VCaP (cell line): ENCODE measurements at regions not wholly inside any gene's neighbourhood (a gene's known extent, or its start where the extent isn't known, plus 50 kb on each side); places are given as distances from the start of the nearest gene placed in this dataset.
A peak's percentile ranks its signal among the peaks of the same experiment; 100 is the strongest.

ENCODE experiments used
- H3K27ac ChIP-seq: fragments of 450-650 bp; 2 replicates; pipeline ENCODE4 v1.5.1; 2017
- TF ChIP-seq, protein P1 (sequence below): fragments of 450-650 bp; conservative IDR thresholded peaks from 2 replicates; pipeline ENCODE4 v1.5.1; 2017; ENCODE audit warnings: mild to moderate bottlenecking, moderate library complexity

DNA sequence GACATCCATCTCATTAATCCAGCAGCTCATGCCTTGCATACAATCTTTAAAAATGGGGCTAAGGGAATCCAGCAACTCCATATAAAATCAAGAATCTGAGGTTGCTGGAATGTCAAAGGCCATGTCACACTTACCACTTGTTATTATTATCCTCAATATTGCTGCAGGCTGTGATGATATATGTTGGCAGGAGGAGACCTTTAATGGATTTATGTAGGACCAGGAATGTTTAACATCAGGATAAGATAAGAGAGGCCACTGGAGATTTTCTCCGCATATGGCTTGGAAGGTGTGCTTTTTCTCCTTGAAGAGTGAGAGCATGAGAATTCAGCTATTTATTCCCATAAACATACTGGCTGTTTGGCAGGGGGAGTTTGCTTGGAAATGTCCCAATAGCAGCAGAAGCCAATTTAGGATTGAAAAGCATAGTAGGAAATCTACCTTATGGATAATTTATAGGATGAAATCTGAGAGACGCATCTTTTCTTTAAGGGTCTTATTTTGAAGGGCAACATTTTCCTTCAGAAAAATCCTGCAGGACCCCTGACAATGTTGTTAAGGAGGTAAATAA, 481.4 kb downstream of the AGTPBP1 start:
- TF ChIP-seq, protein P1, sequence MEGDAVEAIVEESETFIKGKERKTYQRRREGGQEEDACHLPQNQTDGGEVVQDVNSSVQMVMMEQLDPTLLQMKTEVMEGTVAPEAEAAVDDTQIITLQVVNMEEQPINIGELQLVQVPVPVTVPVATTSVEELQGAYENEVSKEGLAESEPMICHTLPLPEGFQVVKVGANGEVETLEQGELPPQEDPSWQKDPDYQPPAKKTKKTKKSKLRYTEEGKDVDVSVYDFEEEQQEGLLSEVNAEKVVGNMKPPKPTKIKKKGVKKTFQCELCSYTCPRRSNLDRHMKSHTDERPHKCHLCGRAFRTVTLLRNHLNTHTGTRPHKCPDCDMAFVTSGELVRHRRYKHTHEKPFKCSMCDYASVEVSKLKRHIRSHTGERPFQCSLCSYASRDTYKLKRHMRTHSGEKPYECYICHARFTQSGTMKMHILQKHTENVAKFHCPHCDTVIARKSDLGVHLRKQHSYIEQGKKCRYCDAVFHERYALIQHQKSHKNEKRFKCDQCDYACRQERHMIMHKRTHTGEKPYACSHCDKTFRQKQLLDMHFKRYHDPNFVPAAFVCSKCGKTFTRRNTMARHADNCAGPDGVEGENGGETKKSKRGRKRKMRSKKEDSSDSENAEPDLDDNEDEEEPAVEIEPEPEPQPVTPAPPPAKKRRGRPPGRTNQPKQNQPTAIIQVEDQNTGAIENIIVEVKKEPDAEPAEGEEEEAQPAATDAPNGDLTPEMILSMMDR = no peak
- H3K27ac ChIP-seq = no peak overlapping the region

DNA sequence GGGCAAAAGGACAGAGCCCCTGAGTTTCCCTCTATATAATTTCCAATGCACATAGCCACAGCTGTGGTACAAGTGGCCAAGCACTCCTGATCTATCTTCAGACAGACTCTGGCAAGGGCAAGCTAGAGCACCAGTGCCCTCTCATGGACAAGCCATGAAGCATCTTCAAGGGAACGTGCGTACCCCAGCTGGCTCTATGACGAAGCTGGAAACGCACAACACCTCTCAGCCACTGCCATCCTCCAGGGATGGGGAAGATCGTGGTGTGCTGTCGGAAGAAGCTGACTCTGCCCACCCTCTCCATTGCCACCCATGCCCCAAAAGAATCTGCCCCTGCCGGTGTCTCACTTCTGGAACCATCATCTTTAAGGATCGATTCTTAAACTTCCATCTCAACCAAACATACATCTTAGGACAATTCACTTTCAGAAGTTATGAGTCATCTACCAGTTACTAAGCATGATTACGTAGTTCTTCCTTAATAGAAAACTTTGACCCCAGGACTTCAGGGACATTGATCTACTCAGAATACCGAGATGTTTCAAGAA, 482.9 kb downstream of the AGTPBP1 start:
- H3K27ac ChIP-seq = no peak overlapping the region
- TF ChIP-seq, protein P1 = peak; percentile 91

DNA sequence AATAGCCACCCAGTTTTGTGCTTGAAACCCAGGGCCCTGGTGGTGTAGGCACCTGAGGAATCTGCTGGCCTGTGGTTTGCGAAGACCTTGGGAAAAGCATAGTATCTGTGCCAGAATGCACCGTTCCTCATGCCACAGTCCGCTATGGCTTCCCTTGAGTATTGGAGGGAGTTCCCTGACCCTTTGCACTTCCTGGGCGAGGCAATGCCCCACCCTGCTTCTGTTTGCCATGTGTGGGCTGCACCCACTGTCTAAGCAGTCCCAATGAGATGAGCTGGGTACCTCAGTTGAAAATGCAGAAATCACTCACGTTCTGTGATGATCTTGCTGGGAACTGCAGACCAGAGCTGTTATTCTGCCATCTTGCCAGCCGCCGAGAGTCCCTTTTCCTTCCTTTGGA, 483.5 kb downstream of the AGTPBP1 start:
- TF ChIP-seq, protein P1 = no peak
- H3K27ac ChIP-seq = no peak overlapping the region

DNA sequence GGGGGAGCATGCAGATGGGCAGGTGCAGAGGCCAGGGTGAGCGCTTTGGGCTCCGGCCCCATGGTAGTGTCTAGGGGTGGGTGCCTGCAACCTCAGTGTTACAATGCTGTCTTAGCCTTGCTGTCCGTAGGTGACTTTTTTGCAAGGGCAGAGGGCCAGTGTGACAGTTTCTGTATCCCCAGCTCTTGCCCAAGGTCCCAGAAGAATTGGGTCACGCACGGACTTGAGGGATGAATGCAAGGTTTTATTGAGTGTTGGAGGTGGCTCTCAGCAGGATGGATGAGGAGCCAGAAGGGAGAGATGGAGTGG, 492.5 kb downstream of the AGTPBP1 start:
- peak overlapping the region; percentile 70 for H3K27ac ChIP-seq
- TF ChIP-seq, protein P1 = no peak

DNA sequence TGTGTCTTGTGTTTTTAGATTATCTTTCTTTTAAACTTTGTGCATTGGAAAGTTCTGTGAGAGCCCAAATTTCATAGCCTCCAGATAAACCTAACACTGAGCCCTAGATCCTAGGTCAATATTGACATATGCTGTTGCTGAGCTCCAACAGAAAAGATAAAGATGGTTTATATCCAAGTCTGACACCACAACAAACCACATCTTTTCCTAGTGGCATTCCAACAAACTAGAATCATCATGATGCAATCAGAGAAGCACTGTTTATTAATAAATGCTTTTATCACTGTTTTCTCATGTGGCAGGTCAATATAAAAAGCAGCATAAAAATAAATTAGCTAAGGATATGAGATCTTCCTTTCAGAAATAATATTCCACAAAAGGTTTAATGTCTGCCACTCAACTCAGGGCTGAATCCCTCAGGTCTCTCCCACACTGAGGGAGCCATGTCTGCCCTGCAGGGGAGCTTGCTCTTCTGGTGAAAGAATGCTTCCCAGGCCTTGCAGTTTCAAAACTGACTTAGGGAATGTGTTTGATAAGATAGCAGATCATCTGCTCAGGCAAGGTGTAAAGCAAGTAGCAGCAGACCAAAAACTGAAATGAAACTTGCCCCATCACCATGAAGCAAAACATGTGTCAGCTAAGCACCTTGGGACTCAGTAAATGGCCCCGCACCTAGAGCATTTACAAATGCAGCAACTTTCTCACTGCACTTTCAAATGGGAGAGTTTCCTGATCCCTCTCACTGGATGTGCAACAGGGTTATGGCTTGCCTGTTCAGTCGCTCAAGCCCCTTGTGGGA, 493.0 kb downstream of the AGTPBP1 start:
- TF ChIP-seq, protein P1 = no peak
- H3K27ac ChIP-seq = peak overlapping the region; percentile 70

DNA sequence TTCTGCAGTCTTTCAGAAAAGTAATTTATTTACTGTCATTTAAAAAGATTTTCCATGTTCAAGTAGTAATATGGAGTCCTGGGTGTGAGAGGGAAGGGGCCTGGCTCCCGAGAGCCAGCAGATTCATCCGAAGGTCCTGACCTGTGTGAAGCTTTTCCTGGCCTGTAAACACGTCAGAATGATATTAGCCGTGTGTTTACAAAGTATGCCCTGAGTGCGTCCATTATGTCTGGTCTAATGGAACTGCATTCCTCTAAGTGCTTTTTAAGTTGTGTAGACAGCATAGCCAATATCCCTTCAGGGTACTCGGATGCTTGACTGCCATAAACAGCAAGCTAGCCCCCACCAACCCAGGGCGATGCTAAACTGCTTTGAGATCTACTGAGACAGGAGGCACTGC, 495.2 kb downstream of the AGTPBP1 start:
- H3K27ac ChIP-seq = no peak overlapping the region
- TF ChIP-seq, protein P1 = no peak

DNA sequence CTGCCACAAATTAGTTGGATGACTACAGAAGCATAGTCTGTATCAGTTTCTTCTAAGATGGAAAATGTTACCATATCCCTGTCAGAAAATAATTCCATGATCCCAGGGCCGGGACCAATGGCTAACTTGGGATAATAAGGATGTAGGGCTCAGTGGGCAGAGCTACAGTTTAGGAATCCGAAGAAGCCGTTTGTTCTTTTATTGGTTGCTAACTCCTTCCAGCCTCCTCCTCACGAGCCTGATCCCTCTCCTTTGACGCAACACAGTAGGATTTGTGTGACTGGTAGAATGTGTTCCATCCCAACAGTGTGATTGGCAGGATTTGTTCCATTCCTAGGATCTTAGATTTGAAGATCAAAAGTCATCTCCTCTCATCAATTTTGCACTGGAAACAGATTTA, 496.9 kb downstream of the AGTPBP1 start:
- TF ChIP-seq, protein P1 = no peak
- H3K27ac ChIP-seq = no peak overlapping the region
